ENCODE measurements at regions not wholly inside any gene's neighbourhood (a gene's known extent, or its start where the extent isn't known, plus 50 kb on each side); places are given as distances from the start of the nearest gene placed in this dataset.
"Not testable (repeated sequence)": the region's sequence is repeated elsewhere in the genome, so short reads cannot be mapped to it uniquely, and the experiment has no call there.

- Histone ChIP-seq H3K4me1 (no peaks in the 10 kb centered on the region), H3K36me3 (ENCODE audit: insufficient read depth in 1 of 2, low read depth in 1 of 2) (no peaks in the 10 kb centered on the region), H3K9me3 (no peaks in the 10 kb centered on the region), H3K27me3 (ENCODE audit: insufficient read depth in 3 of 3, low read length in 2 of 3) (peaks cover 0 to 2% (median 0%) of the 10 kb centered on the region in 3 donors), H3K4me3 (no peak overlapping the region), H3K27ac (no peak overlapping the region)
- WGBS, 3 donors, result 76 to 81% (median 79%) methylated on average over 6 of the region's 6 CpGs
- intact Hi-C loops (cut with DNase I), result no loop called here
- ATAC-seq (no peak), DNase-seq (no peak)
- no peak for TF ChIP-seq CTCF (IDR thresholded peaks at IDR 0.05)
Measured at GRCh38 chr19:28998974-28999373, 214.0 kb downstream of the UQCRFS1 start.

- H3K27me3 ChIP-seq (ENCODE audit: insufficient read depth in 3 of 3, low read length in 2 of 3); H3K9me3 ChIP-seq; H3K36me3 ChIP-seq (ENCODE audit: insufficient read depth in 1 of 2, low read depth in 1 of 2); ATAC-seq; H3K4me3 ChIP-seq; H3K27ac ChIP-seq; H3K4me1 ChIP-seq; intact Hi-C loops (cut with DNase I); DNase-seq: not testable (repeated sequence)
- WGBS, 3 donors, result 80 to 85% (median 83%) methylated on average over 6 of the region's 6 CpGs
Measured at GRCh38 chr19:28997866-28998265, 215.1 kb downstream of the UQCRFS1 start.

GRCh38 chr19:28990522-28990921 lies 222.4 kb downstream of the UQCRFS1 start:
- DNase-seq, result no peak
- Histone ChIP-seq H3K27ac (no peak overlapping the region), H3K27me3 (ENCODE audit: insufficient read depth in 3 of 3, low read length in 2 of 3) (no peaks in the 10 kb centered on the region), H3K9me3 (no peaks in the 10 kb centered on the region), H3K4me3 (no peak overlapping the region), H3K36me3 (ENCODE audit: insufficient read depth in 1 of 2, low read depth in 1 of 2) (no peaks in the 10 kb centered on the region), H3K4me1 (no peaks in the 10 kb centered on the region)
- intact Hi-C loops (cut with DNase I), result no loop called here
- ATAC-seq, result peak in 3 of 4 donors; percentile 23 to 67 (median 49)
- 2 to 18% (median 11%) methylated on average over 5 of the region's 5 CpGs for WGBS, 3 donors
- no peak for TF ChIP-seq CTCF (IDR thresholded peaks at IDR 0.05)

- intact Hi-C loops (cut with DNase I), result no loop called here
- no peaks in the 10 kb centered on the region for H3K36me3 ChIP-seq (ENCODE audit: insufficient read depth in 1 of 2, low read depth in 1 of 2)
- WGBS, 3 donors, result 64 to 69% (median 67%) methylated on average over 6 of the region's 6 CpGs
- no peaks in the 10 kb centered on the region for H3K27me3 ChIP-seq (ENCODE audit: insufficient read depth in 3 of 3, low read length in 2 of 3)
- H3K4me3 ChIP-seq, result no peak overlapping the region
- DNase-seq (no peak), ATAC-seq (no peak)
- H3K9me3 ChIP-seq, result no peaks in the 10 kb centered on the region
- no peak for TF ChIP-seq CTCF (IDR thresholded peaks at IDR 0.05)
- H3K4me1 ChIP-seq, result no peaks in the 10 kb centered on the region
- no peak overlapping the region for H3K27ac ChIP-seq
Measured at GRCh38 chr19:28989739-28990138, 223.2 kb downstream of the UQCRFS1 start.

GRCh38 chr19:28988066-28988465 lies 224.9 kb downstream of the UQCRFS1 start:
- no peak for ATAC-seq
- 93 to 100% (median 97%) methylated on average over 1 of the region's 1 CpG for WGBS, 3 donors
- no peak for TF ChIP-seq CTCF (IDR thresholded peaks at IDR 0.05)
- H3K27me3 ChIP-seq (ENCODE audit: insufficient read depth in 3 of 3, low read length in 2 of 3), result peaks cover 0 to 1% (median 0%) of the 10 kb centered on the region in 3 donors
- no peak overlapping the region for H3K27ac ChIP-seq
- DNase-seq, result no peak
- H3K9me3 ChIP-seq, result no peaks in the 10 kb centered on the region
- intact Hi-C loops (cut with DNase I), result no loop called here
- H3K36me3 ChIP-seq (ENCODE audit: insufficient read depth in 1 of 2, low read depth in 1 of 2), result no peaks in the 10 kb centered on the region
- H3K4me1 ChIP-seq, result no peaks in the 10 kb centered on the region
- no peak overlapping the region for H3K4me3 ChIP-seq

All from psoas muscle (tissue), 7 donors.